Retinal pigment epithelial cell (primary cell): ENCODE measurements at regions not wholly inside any gene's neighbourhood (a gene's known extent, or its start where the extent isn't known, plus 50 kb on each side); places are given as distances from the start of the nearest gene placed in this dataset.

Source experiments
- DNase-seq: peaks from one replicate; pipeline ENCODE4 v3.0.0-alpha.2; 2010; ENCODE audit warnings: low read depth
- H3K4me3 ChIP-seq: 2 replicates; pipeline ENCODE4 v1.5.1; 2011; ENCODE audit warnings: mild to moderate bottlenecking, low read length, control low read depth, moderate library complexity
- TF ChIP-seq, protein P1 (sequence below): conservative IDR thresholded peaks from 2 replicates; pipeline ENCODE4 v1.5.1; 2011; ENCODE audit warnings: low read depth, low read length, control low read depth, inconsistent platforms

DNA sequence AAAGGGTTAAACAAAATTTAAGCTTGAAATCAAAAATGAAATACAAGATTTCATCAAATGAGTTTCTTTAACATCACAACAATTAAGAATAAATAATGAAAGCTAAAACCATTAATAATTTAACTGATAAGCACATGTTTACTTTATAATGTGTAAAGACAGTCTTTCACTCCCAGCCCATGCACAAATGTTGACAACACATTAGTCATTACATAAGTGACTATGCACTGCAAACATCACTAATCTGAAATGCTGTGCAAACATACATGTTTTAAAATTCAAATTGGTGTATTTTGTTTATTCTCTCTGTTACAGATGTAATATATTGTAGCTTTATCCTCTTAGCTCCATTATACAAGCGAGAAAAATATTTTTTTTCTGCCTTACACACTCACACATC, 220.6 kb upstream of the CPXCR1 start:
- no peak for DNase-seq
- TF ChIP-seq, protein P1, sequence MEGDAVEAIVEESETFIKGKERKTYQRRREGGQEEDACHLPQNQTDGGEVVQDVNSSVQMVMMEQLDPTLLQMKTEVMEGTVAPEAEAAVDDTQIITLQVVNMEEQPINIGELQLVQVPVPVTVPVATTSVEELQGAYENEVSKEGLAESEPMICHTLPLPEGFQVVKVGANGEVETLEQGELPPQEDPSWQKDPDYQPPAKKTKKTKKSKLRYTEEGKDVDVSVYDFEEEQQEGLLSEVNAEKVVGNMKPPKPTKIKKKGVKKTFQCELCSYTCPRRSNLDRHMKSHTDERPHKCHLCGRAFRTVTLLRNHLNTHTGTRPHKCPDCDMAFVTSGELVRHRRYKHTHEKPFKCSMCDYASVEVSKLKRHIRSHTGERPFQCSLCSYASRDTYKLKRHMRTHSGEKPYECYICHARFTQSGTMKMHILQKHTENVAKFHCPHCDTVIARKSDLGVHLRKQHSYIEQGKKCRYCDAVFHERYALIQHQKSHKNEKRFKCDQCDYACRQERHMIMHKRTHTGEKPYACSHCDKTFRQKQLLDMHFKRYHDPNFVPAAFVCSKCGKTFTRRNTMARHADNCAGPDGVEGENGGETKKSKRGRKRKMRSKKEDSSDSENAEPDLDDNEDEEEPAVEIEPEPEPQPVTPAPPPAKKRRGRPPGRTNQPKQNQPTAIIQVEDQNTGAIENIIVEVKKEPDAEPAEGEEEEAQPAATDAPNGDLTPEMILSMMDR: no peak
- no peak overlapping the region for H3K4me3 ChIP-seq

- H3K4me3 ChIP-seq: no peak overlapping the region
- TF ChIP-seq, protein P1: no peak
- DNase-seq: no peak
These were observed 188.6 kb upstream of the CPXCR1 start for GRCh38 chrX:88558421-88558820.

GRCh38 chrX:88560673-88561330, 186.2 kb upstream of the CPXCR1 start:
- TF ChIP-seq, protein P1: no peak
- DNase-seq: no peak
- H3K4me3 ChIP-seq: no peak overlapping the region

DNA sequence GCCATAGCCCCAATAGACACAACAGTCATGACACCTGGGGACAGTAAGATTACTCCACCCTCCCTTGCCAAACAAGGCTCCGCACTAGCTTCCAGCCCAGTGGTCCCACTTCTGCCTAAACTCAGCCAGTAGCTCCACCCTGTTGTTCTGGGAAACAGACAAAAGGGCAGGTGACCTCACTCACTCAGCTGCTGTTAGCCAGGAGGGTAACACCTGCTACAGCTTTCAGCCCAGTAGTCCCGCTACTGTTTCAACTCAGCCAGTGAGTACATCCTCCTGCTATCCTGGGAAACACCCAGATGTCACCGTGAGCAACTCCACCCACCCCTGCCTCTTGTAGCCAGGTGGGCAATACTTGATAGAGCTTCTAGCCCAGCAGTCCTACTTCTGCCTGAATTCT, 162.7 kb upstream of the CPXCR1 start:
- TF ChIP-seq, protein P1: no peak
- no peak for DNase-seq
- H3K4me3 ChIP-seq: no peak overlapping the region

- TF ChIP-seq, protein P1: no peak
- no peak overlapping the region for H3K4me3 ChIP-seq
- DNase-seq: no peak
These were observed 160.7 kb upstream of the CPXCR1 start for GRCh38 chrX:88586317-88586716.

DNA sequence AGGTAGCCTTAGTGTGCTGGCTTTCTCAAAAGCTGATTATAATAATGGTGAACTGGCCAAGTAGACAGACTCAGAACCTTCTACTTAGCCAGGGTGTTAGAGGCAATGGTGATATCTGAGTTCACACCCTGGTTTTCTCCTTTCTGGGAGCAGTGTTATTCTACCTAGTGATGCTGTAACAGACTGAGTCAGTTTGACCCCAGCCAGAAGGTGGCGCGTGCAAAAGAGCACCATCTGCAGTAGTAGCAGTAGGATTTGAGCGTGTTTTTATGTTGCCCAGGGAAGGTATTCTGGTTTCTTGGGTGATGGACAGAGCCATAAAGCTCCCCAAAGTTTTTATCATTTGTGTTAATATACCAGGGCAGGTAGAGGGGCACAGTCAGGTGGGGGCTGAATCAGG, 143.8 kb upstream of the CPXCR1 start:
- no peak for DNase-seq
- TF ChIP-seq, protein P1: no peak

GRCh38 chrX:88604433-88605221, 142.4 kb upstream of the CPXCR1 start:
- DNase-seq: no peak
- TF ChIP-seq, protein P1: no peak
- H3K4me3 ChIP-seq: no peak overlapping the region

More for the DNA sequence above, 143.8 kb upstream of the CPXCR1 start:
- no peak overlapping the region for H3K4me3 ChIP-seq
